Stimulated activated effector memory CD8-positive, alpha-beta T cell treated with anti-CD3 and anti-CD28 coated beads, Interleukin-12 subunit alpha, Interleukin-12 subunit beta, amount 100 ng/mL, for 72 hours (primary cell): ENCODE measurements at regions not wholly inside any gene's neighbourhood (a gene's known extent, or its start where the extent isn't known, plus 50 kb on each side); places are given as distances from the start of the nearest gene placed in this dataset.
A peak's percentile ranks its signal among the peaks of the same experiment; 100 is the strongest.

Source experiments
- ATAC-seq: fragments of 150-1000 bp; cut with Tn5 transposase; 2 replicates; pipeline ENCODE4 v1.10.0; 2021
- DNase-seq, 2 donors: peaks; one replicate each; pipeline ENCODE4 v3.0.0; 2021 to 2022; ENCODE audit warnings: low spot score in 2 of 2
- H3K27ac Mint-ChIP-seq: one replicate; pipeline ENCODE4 v1.8.0; 2022; ENCODE audit warnings: mild to moderate bottlenecking, mixed read lengths
- H3K36me3 Mint-ChIP-seq: one replicate; pipeline ENCODE4 v1.8.0; 2022; ENCODE audit warnings: mild to moderate bottlenecking, mixed read lengths
- H3K4me1 Mint-ChIP-seq: one replicate; pipeline ENCODE4 v1.8.0; 2022; ENCODE audit warnings: mixed read lengths
- H3K4me3 Mint-ChIP-seq: one replicate; pipeline ENCODE4 v1.8.0; 2022; ENCODE audit warnings: mild to moderate bottlenecking, mixed read lengths
- H3K9me3 Mint-ChIP-seq: one replicate; pipeline ENCODE4 v1.8.0; 2022; ENCODE audit warnings: mixed read lengths

DNA sequence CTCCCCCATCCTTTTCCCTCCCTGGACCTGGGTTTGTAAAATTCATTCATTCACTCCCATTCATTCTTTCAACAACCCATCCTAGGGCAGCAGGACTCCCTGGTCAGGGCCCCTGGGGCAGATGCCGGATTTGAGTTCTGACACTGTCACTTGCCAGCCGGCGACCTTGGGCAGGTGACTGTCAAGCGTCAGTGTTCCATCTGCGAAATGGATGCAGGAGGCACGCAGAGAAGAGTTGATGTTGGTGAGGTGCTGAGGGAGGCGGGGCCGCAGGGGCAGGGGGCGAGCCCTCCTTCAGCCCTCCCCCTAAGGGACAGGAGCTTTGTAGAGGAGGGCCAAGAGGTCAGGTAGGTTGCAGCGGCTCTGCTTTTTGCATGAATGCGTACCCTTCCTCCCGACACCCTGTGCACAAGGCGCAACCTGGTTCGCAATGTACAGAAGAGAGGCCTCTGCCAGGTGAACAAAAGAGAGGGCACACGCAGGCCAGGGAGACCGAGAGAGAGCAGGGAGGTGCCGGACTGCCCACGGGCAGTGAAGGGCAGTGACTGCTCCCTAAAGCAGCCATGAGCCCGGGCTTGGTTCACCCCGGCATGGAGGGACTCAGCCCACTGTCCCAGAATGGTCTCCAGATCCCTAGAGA is 128.1 kb downstream of the BARX1 start:
- no peaks in the 10 kb centered on the region for H3K36me3 Mint-ChIP-seq
- peaks cover 13% of the 10 kb centered on the region for H3K4me1 Mint-ChIP-seq
- ATAC-seq (peak; percentile 8), DNase-seq (peak in 1 of 2 donors; percentile 51)
- no peaks in the 10 kb centered on the region for H3K9me3 Mint-ChIP-seq
- no peak overlapping the region for H3K27ac Mint-ChIP-seq
- no peak overlapping the region for H3K4me3 Mint-ChIP-seq

GRCh38 chr9:93826209-93826608 is 128.9 kb downstream of the BARX1 start:
- Mint-ChIP-seq H3K9me3 (no peaks in the 10 kb centered on the region), H3K27ac (no peak overlapping the region), H3K36me3 (no peaks in the 10 kb centered on the region), H3K4me1 (peaks cover 13% of the 10 kb centered on the region), H3K4me3 (no peak overlapping the region)
- ATAC-seq: peak; percentile 31
- peak; percentile 35 to 62 for DNase-seq

DNA sequence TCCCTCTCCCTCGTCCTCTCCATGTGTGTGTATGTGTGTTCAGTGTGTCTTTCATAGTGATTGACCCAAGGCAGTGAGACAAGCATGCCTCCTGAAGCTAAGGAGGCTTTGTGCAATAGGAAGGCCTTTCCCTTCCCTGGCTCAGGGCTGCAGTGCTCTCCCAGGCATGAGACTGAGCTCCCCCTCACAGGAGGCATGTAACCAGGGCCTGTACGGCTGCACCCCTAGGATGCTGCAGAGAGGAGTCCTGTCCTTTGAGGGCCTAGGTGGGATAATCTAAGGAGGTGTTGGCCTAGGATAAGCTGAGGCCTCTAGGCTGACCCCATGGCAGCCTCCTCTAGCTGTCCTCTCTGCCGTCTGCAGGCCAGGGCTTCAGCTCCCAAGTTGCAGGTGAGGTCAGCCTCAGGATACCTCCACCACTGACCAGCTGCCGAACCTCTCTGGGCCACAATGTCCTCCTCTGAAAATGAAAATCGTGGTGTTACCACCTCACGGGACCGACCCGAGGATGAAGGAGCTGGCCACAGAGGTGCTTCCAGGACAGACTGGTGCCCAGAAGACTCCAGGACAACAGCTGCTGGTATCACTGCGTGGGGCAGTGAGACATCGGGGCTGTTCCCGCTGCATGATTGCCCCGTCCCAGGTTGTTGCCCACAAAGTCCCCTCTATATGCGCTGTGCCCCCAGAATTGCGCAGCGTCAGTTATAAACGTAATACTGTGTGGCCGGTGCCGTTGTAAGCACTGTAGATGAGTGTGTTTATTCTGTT is 129.6 kb downstream of the BARX1 start:
- no peak overlapping the region for H3K27ac Mint-ChIP-seq
- no peak for ATAC-seq
- H3K9me3 Mint-ChIP-seq: no peaks in the 10 kb centered on the region
- H3K36me3 Mint-ChIP-seq: no peaks in the 10 kb centered on the region
- H3K4me1 Mint-ChIP-seq: peaks cover 13% of the 10 kb centered on the region
- peak in 1 of 2 donors; percentile 38 for DNase-seq
- no peak overlapping the region for H3K4me3 Mint-ChIP-seq

DNA sequence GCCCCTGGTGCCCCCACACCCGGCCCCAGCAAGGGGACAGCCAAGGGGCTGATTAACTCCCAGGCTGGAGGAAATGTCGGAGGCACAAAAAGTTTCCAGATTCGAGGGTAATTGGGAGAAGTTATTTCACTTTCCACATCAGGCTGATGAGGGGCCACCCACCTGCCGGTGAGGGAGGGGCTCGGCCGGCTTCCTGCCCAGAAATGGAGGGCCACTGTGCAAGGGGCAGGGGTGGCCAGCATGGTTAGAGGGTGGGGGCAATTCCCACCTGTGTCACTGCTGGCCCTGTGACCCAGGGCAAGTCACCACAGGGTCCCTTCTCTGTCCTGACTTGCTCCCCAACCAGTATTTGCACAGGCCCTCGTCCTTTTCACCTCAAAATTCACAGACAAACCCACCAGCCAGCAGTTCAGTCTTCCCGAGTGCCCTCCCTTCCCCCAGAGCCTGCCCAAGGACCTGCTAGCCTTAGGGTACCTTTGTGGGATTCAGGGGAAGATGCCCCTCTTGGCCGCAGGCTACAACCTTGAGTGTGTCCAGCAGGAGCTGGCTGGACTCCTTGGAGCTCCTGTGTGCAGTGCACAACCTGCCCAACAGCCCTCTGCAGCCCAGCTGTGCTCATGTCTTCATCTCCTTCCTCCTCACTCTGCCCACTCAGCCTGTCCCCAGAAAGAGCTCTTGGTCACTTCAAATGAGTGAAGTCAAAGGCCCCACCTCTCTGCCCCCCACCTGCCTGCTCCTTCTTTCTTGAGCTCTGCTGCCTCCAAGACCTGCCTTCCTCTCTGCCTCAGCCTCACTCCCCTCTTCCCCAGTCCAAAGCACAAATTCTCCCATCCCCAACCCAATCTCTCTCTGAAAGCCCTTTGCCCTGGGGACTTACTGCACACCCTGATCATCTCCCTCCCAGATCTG is 130.5 kb downstream of the BARX1 start:
- no peak overlapping the region for H3K27ac Mint-ChIP-seq
- no peak for ATAC-seq
- no peak overlapping the region for H3K4me3 Mint-ChIP-seq
- no peaks in the 10 kb centered on the region for H3K36me3 Mint-ChIP-seq
- peak in 1 of 2 donors; percentile 44 for DNase-seq
- H3K4me1 Mint-ChIP-seq: peaks cover 13% of the 10 kb centered on the region
- H3K9me3 Mint-ChIP-seq: no peaks in the 10 kb centered on the region

DNA sequence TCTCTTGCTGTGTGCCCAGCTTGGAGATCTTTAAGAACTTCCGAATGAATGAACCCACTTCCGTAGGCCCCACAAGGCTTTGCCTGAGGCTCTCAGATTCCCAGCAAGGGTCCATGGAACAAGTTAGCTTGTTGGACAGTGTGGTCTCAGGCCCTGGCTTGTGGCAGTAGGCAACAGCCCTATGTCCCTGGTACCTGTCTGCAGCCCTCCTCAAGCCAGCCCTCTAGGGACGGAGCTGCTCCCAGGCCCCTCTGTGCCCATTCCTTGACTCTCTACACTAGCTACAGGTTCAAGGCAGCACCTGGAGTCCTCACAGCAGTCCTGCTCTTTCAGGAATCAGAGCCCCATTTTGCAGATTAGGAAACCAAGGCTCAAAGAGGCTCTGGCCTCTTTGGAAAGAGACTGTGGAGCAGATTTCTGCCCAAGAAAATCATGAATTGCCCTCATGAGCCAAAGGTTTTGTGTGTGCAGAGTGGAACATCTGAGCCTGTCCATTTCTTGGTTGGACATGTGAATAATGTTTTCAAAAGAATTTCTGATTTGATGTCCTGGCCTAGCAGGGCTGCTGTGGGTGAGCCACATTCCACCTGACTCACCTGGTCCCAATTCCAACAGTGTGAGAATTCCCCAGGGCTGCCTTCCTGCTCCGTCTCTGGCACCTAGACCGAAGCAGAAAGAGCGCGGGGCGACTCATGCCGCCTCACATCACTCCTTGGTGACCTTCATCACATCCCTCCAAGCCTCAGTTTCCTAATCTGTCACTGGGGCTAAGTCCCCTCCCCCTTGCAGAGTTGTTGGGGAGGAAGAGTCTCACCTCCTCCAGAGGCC is 131.7 kb downstream of the BARX1 start:
- ATAC-seq (no peak), DNase-seq (no peak)
- H3K27ac Mint-ChIP-seq: no peak overlapping the region
- peaks cover 13% of the 10 kb centered on the region for H3K4me1 Mint-ChIP-seq
- H3K9me3 Mint-ChIP-seq: no peaks in the 10 kb centered on the region
- no peak overlapping the region for H3K4me3 Mint-ChIP-seq
- H3K36me3 Mint-ChIP-seq: no peaks in the 10 kb centered on the region

GRCh38 chr9:93822229-93822628 is 132.9 kb downstream of the BARX1 start:
- Mint-ChIP-seq H3K4me3 (no peak overlapping the region), H3K9me3 (no peaks in the 10 kb centered on the region), H3K4me1 (peaks cover 13% of the 10 kb centered on the region), H3K27ac (no peak overlapping the region), H3K36me3 (no peaks in the 10 kb centered on the region)
- DNase-seq (peak in 1 of 2 donors; percentile 38), ATAC-seq (no peak)

DNA sequence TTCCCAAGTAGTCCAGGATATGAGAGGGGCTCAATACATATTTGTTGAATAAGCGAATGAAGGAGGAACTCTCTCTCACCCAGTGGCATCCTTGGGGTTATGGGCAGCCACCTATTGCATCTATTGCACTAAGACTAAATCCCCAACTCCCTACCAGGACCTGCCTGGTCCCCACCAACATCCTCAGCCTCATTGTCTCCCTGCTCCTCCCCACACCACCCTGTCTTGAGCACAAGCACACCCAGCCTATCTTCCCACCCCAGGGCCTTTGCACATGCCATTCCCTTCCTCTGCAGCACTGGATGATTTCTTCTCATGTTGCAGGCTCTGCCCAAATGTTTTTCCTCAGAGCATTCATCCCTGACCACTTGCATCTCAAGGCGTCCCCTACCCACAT is 133.8 kb downstream of the BARX1 start:
- DNase-seq (no peak), ATAC-seq (no peak)
- H3K4me3 Mint-ChIP-seq: no peak overlapping the region
- peaks cover 4% of the 10 kb centered on the region for H3K4me1 Mint-ChIP-seq
- H3K36me3 Mint-ChIP-seq: no peaks in the 10 kb centered on the region
- no peaks in the 10 kb centered on the region for H3K9me3 Mint-ChIP-seq
- H3K27ac Mint-ChIP-seq: no peak overlapping the region

GRCh38 chr9:93820667-93821306 is 134.4 kb downstream of the BARX1 start:
- no peaks in the 10 kb centered on the region for H3K4me1 Mint-ChIP-seq
- H3K4me3 Mint-ChIP-seq: no peak overlapping the region
- H3K36me3 Mint-ChIP-seq: no peaks in the 10 kb centered on the region
- H3K27ac Mint-ChIP-seq: no peak overlapping the region
- DNase-seq (no peak), ATAC-seq (no peak)
- no peaks in the 10 kb centered on the region for H3K9me3 Mint-ChIP-seq

GRCh38 chr9:93819905-93820304 is 135.2 kb downstream of the BARX1 start:
- Mint-ChIP-seq H3K4me1 (no peaks in the 10 kb centered on the region), H3K9me3 (no peaks in the 10 kb centered on the region), H3K27ac (no peak overlapping the region), H3K4me3 (no peak overlapping the region), H3K36me3 (no peaks in the 10 kb centered on the region)
- no peak for DNase-seq
- ATAC-seq: no peak

DNA sequence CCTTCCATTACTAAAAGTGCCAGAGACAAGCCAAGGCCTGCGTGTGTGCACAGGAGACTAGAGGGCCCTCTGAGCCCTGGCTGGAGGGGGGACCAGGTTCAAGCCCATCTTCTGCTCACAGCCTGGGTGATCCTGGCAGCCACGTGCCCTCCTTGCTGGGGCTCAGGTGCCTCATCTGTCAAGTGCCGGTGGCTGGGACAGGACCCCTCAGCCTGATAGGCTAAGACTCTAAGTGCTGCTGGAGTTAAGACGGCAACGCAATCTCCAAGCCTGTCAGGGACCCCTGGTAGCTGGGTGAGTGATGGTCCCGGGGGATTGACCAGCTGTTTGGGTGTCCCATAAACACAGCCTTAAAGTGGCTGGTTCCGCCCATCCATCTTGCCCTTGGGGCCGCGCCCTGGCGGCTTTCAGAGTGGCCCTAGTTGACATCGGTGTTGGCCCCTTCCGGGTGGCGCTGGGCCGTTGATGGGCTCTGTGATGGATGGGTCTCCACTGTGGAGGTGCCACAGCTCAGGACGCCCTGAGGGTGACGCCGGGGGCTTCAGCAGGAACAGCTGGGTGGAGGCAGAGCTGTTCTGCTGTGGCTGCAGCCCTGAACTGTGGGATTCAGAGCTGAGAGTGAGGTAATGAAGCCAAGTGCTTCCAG is 136.2 kb downstream of the BARX1 start:
- Mint-ChIP-seq H3K9me3 (no peaks in the 10 kb centered on the region), H3K27ac (no peak overlapping the region), H3K4me1 (no peaks in the 10 kb centered on the region), H3K4me3 (no peak overlapping the region), H3K36me3 (no peaks in the 10 kb centered on the region)
- ATAC-seq (no peak), DNase-seq (no peak)

DNA sequence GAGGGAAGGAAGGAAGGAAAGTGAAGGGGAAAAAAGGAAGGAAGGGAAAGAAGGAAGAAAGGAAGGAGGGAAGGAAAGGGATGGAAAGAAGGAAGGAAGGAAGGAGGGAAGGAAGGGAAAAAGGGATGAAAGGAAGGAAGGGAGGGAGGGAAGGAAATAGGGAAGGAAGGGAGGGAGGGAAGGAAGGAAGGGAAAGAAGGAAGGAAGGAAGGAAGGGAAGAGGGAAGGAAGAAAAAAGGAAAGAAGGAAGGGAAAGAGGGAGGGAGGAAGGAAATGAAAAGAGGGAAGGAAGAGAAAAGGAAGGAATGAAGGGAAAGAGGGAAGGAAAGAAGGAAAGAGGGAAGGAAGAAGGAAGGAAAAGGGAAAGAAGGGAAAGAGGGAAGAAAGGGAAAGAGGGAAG is 136.9 kb downstream of the BARX1 start:
- no peak for DNase-seq
- Mint-ChIP-seq H3K4me3 (no peak overlapping the region), H3K27ac (no peak overlapping the region), H3K36me3 (no peaks in the 10 kb centered on the region), H3K4me1 (no peaks in the 10 kb centered on the region), H3K9me3 (no peaks in the 10 kb centered on the region)
- no peak for ATAC-seq

DNA sequence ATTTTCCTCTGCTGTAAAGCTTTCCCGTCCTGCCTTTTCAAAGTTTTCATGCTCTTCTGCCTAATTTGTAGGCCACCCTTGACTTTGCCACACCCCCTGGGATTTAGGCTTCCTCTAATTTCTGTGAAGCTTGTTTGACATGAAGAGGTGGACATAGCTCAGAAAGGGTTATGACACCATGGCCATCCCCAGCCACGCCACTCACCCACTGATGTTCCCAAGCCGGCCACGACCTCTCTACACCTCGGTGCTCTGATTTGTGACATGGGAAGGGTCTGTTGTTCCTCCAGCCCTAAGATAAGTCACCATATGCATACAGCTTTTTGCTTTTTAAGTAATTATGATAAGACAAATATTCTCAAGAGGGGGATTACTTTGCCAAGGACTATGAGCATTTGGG is 139.5 kb downstream of the BARX1 start:
- H3K36me3 Mint-ChIP-seq: no peaks in the 10 kb centered on the region
- H3K4me1 Mint-ChIP-seq: no peaks in the 10 kb centered on the region
- DNase-seq: no peak
- no peak overlapping the region for H3K4me3 Mint-ChIP-seq
- H3K27ac Mint-ChIP-seq: no peak overlapping the region
- H3K9me3 Mint-ChIP-seq: no peaks in the 10 kb centered on the region
- no peak for ATAC-seq

- H3K36me3 Mint-ChIP-seq: no peaks in the 10 kb centered on the region
- no peaks in the 10 kb centered on the region for H3K4me1 Mint-ChIP-seq
- DNase-seq: peak in 1 of 2 donors; percentile 38
- ATAC-seq: no peak
- no peak overlapping the region for H3K27ac Mint-ChIP-seq
- H3K9me3 Mint-ChIP-seq: no peaks in the 10 kb centered on the region
- H3K4me3 Mint-ChIP-seq: no peak overlapping the region
These were observed 140.0 kb downstream of the BARX1 start for GRCh38 chr9:93815135-93815534.
